HepG2 (cell line): ENCODE measurements at regions not wholly inside any gene's neighbourhood (a gene's known extent, or its start where the extent isn't known, plus 50 kb on each side); places are given as distances from the start of the nearest gene placed in this dataset.

Source experiments
- POLR2A ChIP-seq, 2 experiments: IDR thresholded peaks; 2 replicates each; pipeline ENCODE4 v1.6.1; 2011; ENCODE audit warnings: low read depth in 2 of 2, low read length in 2 of 2, mild to moderate bottlenecking in 1 of 2, moderate library complexity in 1 of 2; ENCODE audit not compliant: insufficient read depth in 1 of 2
- TF ChIP-seq, protein P1 (sequence below): sonication (generic); formaldehyde crosslinking; IDR thresholded peaks from 2 replicates; pipeline ENCODE4 v1.5.0; 2020; ENCODE audit warnings: mild to moderate bottlenecking, missing genetic modification reagents, moderate library complexity

GRCh38 chr7:20959281-20959680 lies 172.6 kb upstream of the SP8 start:
- TF ChIP-seq, protein P1, sequence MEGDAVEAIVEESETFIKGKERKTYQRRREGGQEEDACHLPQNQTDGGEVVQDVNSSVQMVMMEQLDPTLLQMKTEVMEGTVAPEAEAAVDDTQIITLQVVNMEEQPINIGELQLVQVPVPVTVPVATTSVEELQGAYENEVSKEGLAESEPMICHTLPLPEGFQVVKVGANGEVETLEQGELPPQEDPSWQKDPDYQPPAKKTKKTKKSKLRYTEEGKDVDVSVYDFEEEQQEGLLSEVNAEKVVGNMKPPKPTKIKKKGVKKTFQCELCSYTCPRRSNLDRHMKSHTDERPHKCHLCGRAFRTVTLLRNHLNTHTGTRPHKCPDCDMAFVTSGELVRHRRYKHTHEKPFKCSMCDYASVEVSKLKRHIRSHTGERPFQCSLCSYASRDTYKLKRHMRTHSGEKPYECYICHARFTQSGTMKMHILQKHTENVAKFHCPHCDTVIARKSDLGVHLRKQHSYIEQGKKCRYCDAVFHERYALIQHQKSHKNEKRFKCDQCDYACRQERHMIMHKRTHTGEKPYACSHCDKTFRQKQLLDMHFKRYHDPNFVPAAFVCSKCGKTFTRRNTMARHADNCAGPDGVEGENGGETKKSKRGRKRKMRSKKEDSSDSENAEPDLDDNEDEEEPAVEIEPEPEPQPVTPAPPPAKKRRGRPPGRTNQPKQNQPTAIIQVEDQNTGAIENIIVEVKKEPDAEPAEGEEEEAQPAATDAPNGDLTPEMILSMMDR (CRISPR knock-in tag): no peak
- TF ChIP-seq POLR2A (IDR thresholded peaks at IDR 0.05; ENCODE audit: insufficient read depth in 1 of 2, low read depth in 2 of 2, low read length in 2 of 2): no peak
